CD4-positive, alpha-beta T cell (primary cell): ENCODE measurements at regions not wholly inside any gene's neighbourhood (a gene's known extent, or its start where the extent isn't known, plus 50 kb on each side); places are given as distances from the start of the nearest gene placed in this dataset.

Source experiments
- ATAC-seq: fragments of 200-7000 bp; cut with Tn5 transposase; one replicate; pipeline ENCODE4 v1.10.0; 2022; ENCODE audit warnings: mild to moderate bottlenecking; ENCODE audit not compliant: poor library complexity
- CTCF ChIA-PET: fragments of 350-600 bp; sonication (Branson Sonifier 250); formaldehyde crosslinking; loops from one replicate; lab custom pipeline; 2021; ENCODE audit warnings: antibody characterized with exemption, inconsistent platforms; lab: Charles Lee
- POLR2A ChIA-PET: fragments of 350-600 bp; sonication (Branson Sonifier 250); formaldehyde crosslinking; loops from one replicate; lab custom pipeline; 2021; ENCODE audit warnings: antibody characterized with exemption, inconsistent platforms; lab: Charles Lee
- DNase-seq, 14 experiments: peaks; one replicate each; pipeline ENCODE4 v3.0.0-alpha.2; 2013 to 2020; ENCODE audit warnings: mixed read lengths in 2 of 14
- H3K27ac ChIP-seq, 2 donors: one replicate each; pipeline versions ENCODE4 v1.5.1 to v1.7.0; 2013; ENCODE audit warnings: low read length in 2 of 2, low read depth in 1 of 2, mild to moderate bottlenecking in 1 of 2
- H3K27me3 ChIP-seq, 2 experiments: 1 replicate in 1 of 2; 2 replicates in 1 of 2; pipeline versions ENCODE4 v1.6.1 to v1.7.0; 2013; ENCODE audit warnings: low read length in 2 of 2, control low read depth in 1 of 2, mild to moderate bottlenecking in 1 of 2, moderate library complexity in 1 of 2; ENCODE audit not compliant: insufficient read depth in 2 of 2, control insufficient read depth in 1 of 2
- H3K36me3 ChIP-seq: one replicate; pipeline ENCODE4 v1.6.1; 2013; ENCODE audit warnings: low read length, control low read depth; ENCODE audit not compliant: insufficient read depth
- H3K4me1 ChIP-seq: one replicate; pipeline ENCODE4 v1.6.1; 2013; ENCODE audit warnings: low read length, control low read depth; ENCODE audit not compliant: insufficient read depth
- H3K4me3 ChIP-seq: one replicate; pipeline ENCODE4 v1.5.1; 2013; ENCODE audit warnings: mild to moderate bottlenecking, low read length, moderate library complexity
- H3K9me3 ChIP-seq, 2 experiments: 1 replicate in 1 of 2; 2 replicates in 1 of 2; pipeline versions ENCODE4 v1.6.1 to v1.7.0; 2013; ENCODE audit warnings: low read length in 2 of 2, mild to moderate bottlenecking in 2 of 2, control low read depth in 1 of 2, moderate library complexity in 1 of 2; ENCODE audit not compliant: control insufficient read depth in 1 of 2, insufficient read depth in 1 of 2
- H3K27ac Mint-ChIP-seq: one replicate; pipeline ENCODE4 v1.8.0; 2020; ENCODE audit warnings: mixed read lengths
- H3K27me3 Mint-ChIP-seq: one replicate; pipeline ENCODE4 v1.8.0; 2021; ENCODE audit warnings: mixed read lengths
- H3K36me3 Mint-ChIP-seq: one replicate; pipeline ENCODE4 v1.8.0; 2021; ENCODE audit warnings: low read depth, mixed read lengths
- H3K4me1 Mint-ChIP-seq: one replicate; pipeline ENCODE4 v1.8.0; 2021; ENCODE audit warnings: low read depth, mixed read lengths
- H3K4me3 Mint-ChIP-seq: one replicate; pipeline ENCODE4 v1.8.0; 2020; ENCODE audit warnings: mild to moderate bottlenecking, mixed read lengths
- H3K9me3 Mint-ChIP-seq: one replicate; pipeline ENCODE4 v1.8.0; 2020; ENCODE audit warnings: mixed read lengths
- CTCF ChIP-seq: fragments of 200-600 bp; IDR thresholded peaks from one replicate; pipeline ENCODE4 v1.8.0; 2022; ENCODE audit warnings: antibody characterized with exemption, mild to moderate bottlenecking
- intact Hi-C, 2 experiments: fragments of 100-400 bp; cut with DNase I in 1 of 2; cut with micrococcal nuclease in 1 of 2; formaldehyde crosslinking; loops; one replicate each; pipeline versions ENCODE4 v1.15.1 to v1.9.0; 2023 to 2025; cut with DNase I, micrococcal nuclease

DNA sequence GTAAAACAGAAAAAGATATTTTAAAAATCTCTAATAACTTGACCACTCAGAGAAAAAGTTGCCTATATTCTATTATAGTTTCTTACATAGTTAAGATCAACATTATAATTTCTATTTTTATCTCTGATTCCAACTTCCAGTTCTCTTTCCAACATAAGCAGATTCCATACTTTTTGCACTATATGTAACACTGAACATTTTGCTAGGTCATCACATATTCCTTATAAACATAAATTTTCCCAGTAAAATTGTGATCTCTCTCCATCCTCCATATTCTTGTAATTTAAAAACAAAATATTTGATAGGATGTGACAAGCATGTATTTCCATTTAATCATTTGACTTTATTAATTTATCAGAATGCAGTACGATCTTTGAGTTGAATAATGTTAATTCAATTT, 170.4 kb upstream of the THSD7A start:
- Histone ChIP-seq H3K4me3 (no peak overlapping the region), H3K9me3 (no peaks in the 10 kb centered on the region), H3K27me3 (no peaks in the 10 kb centered on the region), H3K4me1 (no peaks in the 10 kb centered on the region), H3K27ac (no peak overlapping the region), H3K36me3 (no peaks in the 10 kb centered on the region)
- Mint-ChIP-seq H3K9me3 (peaks cover 3% of the 10 kb centered on the region), H3K27me3 (no peaks in the 10 kb centered on the region), H3K36me3 (no peaks in the 10 kb centered on the region), H3K4me1 (no peaks in the 10 kb centered on the region), H3K4me3 (no peak overlapping the region), H3K27ac (no peak overlapping the region)
- ATAC-seq: no peak
- DNase-seq: no peak
- ChIA-PET POLR2A (no interaction called here), CTCF (no interaction called here)
- no peak for TF ChIP-seq CTCF
- intact Hi-C loops: no loop called here

- H3K36me3 Mint-ChIP-seq: no peaks in the 10 kb centered on the region
- H3K27me3 Mint-ChIP-seq: no peaks in the 10 kb centered on the region
- H3K9me3 Mint-ChIP-seq: no peaks in the 10 kb centered on the region
- Histone ChIP-seq H3K4me1 (no peaks in the 10 kb centered on the region), H3K4me3 (no peak overlapping the region), H3K27ac (no peak overlapping the region), H3K27me3 (no peaks in the 10 kb centered on the region), H3K36me3 (no peaks in the 10 kb centered on the region), H3K9me3 (no peaks in the 10 kb centered on the region)
- ATAC-seq (no peak), DNase-seq (no peak)
- ChIA-PET CTCF (no interaction called here), POLR2A (no interaction called here)
- H3K27ac Mint-ChIP-seq: no peak overlapping the region
- intact Hi-C loops: no loop called here
- no peak for TF ChIP-seq CTCF
- H3K4me3 Mint-ChIP-seq: no peak overlapping the region
- no peaks in the 10 kb centered on the region for H3K4me1 Mint-ChIP-seq
These were observed 172.6 kb upstream of the THSD7A start for GRCh38 chr7:12004581-12004980.

- no peak overlapping the region for H3K4me3 Mint-ChIP-seq
- no peak overlapping the region for H3K27ac Mint-ChIP-seq
- no peak for TF ChIP-seq CTCF
These were observed 175.6 kb upstream of the THSD7A start for GRCh38 chr7:12007576-12007975.

More at GRCh38 chr7:12007576-12007975, 175.6 kb upstream of the THSD7A start:
- no peaks in the 10 kb centered on the region for H3K4me1 ChIP-seq
- H3K27me3 ChIP-seq: no peaks in the 10 kb centered on the region
- ATAC-seq: no peak
- H3K9me3 ChIP-seq: no peaks in the 10 kb centered on the region
- H3K9me3 Mint-ChIP-seq: no peaks in the 10 kb centered on the region
- H3K4me3 ChIP-seq: no peak overlapping the region
- H3K27ac ChIP-seq: no peak overlapping the region
- intact Hi-C loops: no loop called here
- no peak for DNase-seq
- POLR2A ChIA-PET: interaction anchor here (0.6 kb wide), 1 partner anchor 422 kb away, joined by 4 read pairs; no protein-coding TSS in a partner anchor
- CTCF ChIA-PET: no interaction called here
- H3K36me3 Mint-ChIP-seq: no peaks in the 10 kb centered on the region
- no peaks in the 10 kb centered on the region for H3K27me3 Mint-ChIP-seq
- H3K4me1 Mint-ChIP-seq: no peaks in the 10 kb centered on the region
- no peaks in the 10 kb centered on the region for H3K36me3 ChIP-seq
